ENCODE measurements at regions not wholly inside any gene's neighbourhood (a gene's known extent, or its start where the extent isn't known, plus 50 kb on each side); places are given as distances from the start of the nearest gene placed in this dataset.

DNA sequence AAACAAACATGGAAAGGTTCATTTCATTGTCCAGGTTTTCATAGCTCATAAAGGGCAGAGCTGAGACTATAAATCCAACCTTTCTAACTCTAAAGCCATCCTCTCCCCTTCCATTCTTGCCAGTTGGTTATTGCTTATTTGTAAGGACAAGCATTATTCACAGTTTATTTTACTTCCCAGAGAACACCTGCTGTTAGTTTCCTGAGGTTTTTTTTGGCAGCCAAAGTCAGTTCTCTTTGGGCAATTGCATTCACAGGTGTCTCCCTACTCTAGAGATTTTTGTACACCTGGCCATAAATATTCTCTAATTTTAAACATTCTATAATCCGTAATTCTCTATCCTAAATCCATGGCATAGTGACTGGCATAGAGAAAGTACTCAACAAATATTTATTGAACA is 87.3 kb upstream of the SPHKAP start:
- TF ChIP-seq, protein P1, sequence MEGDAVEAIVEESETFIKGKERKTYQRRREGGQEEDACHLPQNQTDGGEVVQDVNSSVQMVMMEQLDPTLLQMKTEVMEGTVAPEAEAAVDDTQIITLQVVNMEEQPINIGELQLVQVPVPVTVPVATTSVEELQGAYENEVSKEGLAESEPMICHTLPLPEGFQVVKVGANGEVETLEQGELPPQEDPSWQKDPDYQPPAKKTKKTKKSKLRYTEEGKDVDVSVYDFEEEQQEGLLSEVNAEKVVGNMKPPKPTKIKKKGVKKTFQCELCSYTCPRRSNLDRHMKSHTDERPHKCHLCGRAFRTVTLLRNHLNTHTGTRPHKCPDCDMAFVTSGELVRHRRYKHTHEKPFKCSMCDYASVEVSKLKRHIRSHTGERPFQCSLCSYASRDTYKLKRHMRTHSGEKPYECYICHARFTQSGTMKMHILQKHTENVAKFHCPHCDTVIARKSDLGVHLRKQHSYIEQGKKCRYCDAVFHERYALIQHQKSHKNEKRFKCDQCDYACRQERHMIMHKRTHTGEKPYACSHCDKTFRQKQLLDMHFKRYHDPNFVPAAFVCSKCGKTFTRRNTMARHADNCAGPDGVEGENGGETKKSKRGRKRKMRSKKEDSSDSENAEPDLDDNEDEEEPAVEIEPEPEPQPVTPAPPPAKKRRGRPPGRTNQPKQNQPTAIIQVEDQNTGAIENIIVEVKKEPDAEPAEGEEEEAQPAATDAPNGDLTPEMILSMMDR (IDR thresholded peaks at IDR 0.05): no peak
- no peak for TF ChIP-seq POLR2A (IDR thresholded peaks at IDR 0.05)

Measured in thyroid gland (tissue), 4 donors.